Fibroblast of lung (primary cell): ENCODE measurements at regions not wholly inside any gene's neighbourhood (a gene's known extent, or its start where the extent isn't known, plus 50 kb on each side); places are given as distances from the start of the nearest gene placed in this dataset.

Experiments used
- DNase-seq, 2 donors: peaks; one replicate each; pipeline versions ENCODE4 v3.0.0 to v3.0.0-alpha.2; 2010; ENCODE audit warnings: low read depth in 2 of 2
- H2AFZ ChIP-seq: 2 replicates; pipeline ENCODE4 v1.5.1; 2012; ENCODE audit warnings: low read length, control low read depth, inconsistent platforms
- H3K27ac ChIP-seq: 2 replicates; pipeline ENCODE4 v1.5.1; 2011; ENCODE audit warnings: low read length, control low read depth; ENCODE audit not compliant: insufficient read depth
- H3K27me3 ChIP-seq: 2 replicates; pipeline ENCODE4 v1.5.1; 2011; ENCODE audit warnings: mild to moderate bottlenecking, low read length; ENCODE audit not compliant: control insufficient read depth, insufficient read depth
- H3K36me3 ChIP-seq: 2 replicates; pipeline ENCODE4 v1.5.1; 2011; ENCODE audit warnings: low read length; ENCODE audit not compliant: control insufficient read depth, insufficient read depth
- H3K4me1 ChIP-seq: 2 replicates; pipeline ENCODE4 v1.5.1; 2011; ENCODE audit warnings: low read length; ENCODE audit not compliant: control insufficient read depth, insufficient read depth; ENCODE audit errors: extremely low read depth
- H3K4me2 ChIP-seq: 2 replicates; pipeline ENCODE4 v1.5.1; 2011; ENCODE audit warnings: low read length, control low read depth; ENCODE audit not compliant: insufficient read depth; ENCODE audit errors: extremely low read depth
- H3K4me3 ChIP-seq, 4 experiments: fragments of 200-600 bp in 1 of 4; sonication (generic) in 1 of 4; replicated peaks in 1 of 4; 2 replicates each; pipeline ENCODE4 v1.5.1; 2011 to 2016; ENCODE audit warnings: low read length in 4 of 4, low read depth in 3 of 4, mild to moderate bottlenecking in 3 of 4, control low read depth in 2 of 4, inconsistent platforms in 1 of 4, mixed read lengths in 1 of 4; ENCODE audit not compliant: insufficient read depth in 1 of 4; ENCODE audit errors: control extremely low read depth in 1 of 4
- H3K79me2 ChIP-seq: 2 replicates; pipeline ENCODE4 v1.5.1; 2012; ENCODE audit warnings: mild to moderate bottlenecking, low read length, inconsistent platforms; ENCODE audit not compliant: control insufficient read depth, insufficient read depth
- H3K9ac ChIP-seq: 2 replicates; pipeline ENCODE4 v1.5.1; 2011; ENCODE audit warnings: mild to moderate bottlenecking, low read length, control low read depth; ENCODE audit not compliant: insufficient read depth
- H3K9me3 ChIP-seq: 2 replicates; pipeline ENCODE4 v1.5.1; 2012; ENCODE audit warnings: low read depth, low read length; ENCODE audit not compliant: control insufficient read depth, insufficient read depth
- H4K20me1 ChIP-seq: 2 replicates; pipeline ENCODE4 v1.5.1; 2011; ENCODE audit warnings: low read length; ENCODE audit not compliant: control insufficient read depth, insufficient read depth; ENCODE audit errors: extremely low read depth
- CTCF ChIP-seq, 2 donors: IDR thresholded peaks in 1 of 2; conservative IDR thresholded peaks in 1 of 2; 1 replicate in 1 of 2; 2 replicates in 1 of 2; pipeline ENCODE4 v1.5.1; 2011 to 2012; ENCODE audit warnings: low read length in 2 of 2, control low read depth in 1 of 2, inconsistent platforms in 1 of 2, low read depth in 1 of 2, mild to moderate bottlenecking in 1 of 2
- EZH2 ChIP-seq: IDR thresholded peaks from 2 replicates; pipeline ENCODE4 v1.5.1; 2012; ENCODE audit warnings: low read length, control low read depth, mild to moderate bottlenecking; ENCODE audit errors: missing control alignments

GRCh38 chr1:244919320-244920282, 55.3 kb upstream of the HNRNPU start:
- no peak overlapping the region for H3K27ac ChIP-seq
- H2AFZ ChIP-seq, result no peak overlapping the region
- H3K79me2 ChIP-seq, result no peaks in the 10 kb centered on the region
- H3K4me2 ChIP-seq, result peak overlapping the region; percentile 88
- H3K9me3 ChIP-seq, result no peaks in the 10 kb centered on the region
- H4K20me1 ChIP-seq, result no peaks in the 10 kb centered on the region
- no peaks in the 10 kb centered on the region for H3K4me1 ChIP-seq
- peak overlapping the region; percentile 30 to 78 (median 51) for H3K4me3 ChIP-seq
- no peak overlapping the region for H3K9ac ChIP-seq
- DNase-seq, result peak in 1 of 2 donors; percentile 3
- H3K27me3 ChIP-seq, result no peaks in the 10 kb centered on the region
- TF ChIP-seq EZH2 (no peak), CTCF (conservative IDR thresholded peaks at IDR 0.05 in 1 of 2, IDR thresholded peaks at IDR 0.05 in 1 of 2; ENCODE audit: low read depth in 1 of 2, low read length in 2 of 2) (no peak)
- H3K36me3 ChIP-seq, result no peaks in the 10 kb centered on the region

- peak in 1 of 2 donors; percentile 20 for DNase-seq
- H3K4me1 ChIP-seq, result no peaks in the 10 kb centered on the region
- H3K79me2 ChIP-seq, result no peaks in the 10 kb centered on the region
- H4K20me1 ChIP-seq, result no peaks in the 10 kb centered on the region
- no peaks in the 10 kb centered on the region for H3K36me3 ChIP-seq
- H2AFZ ChIP-seq, result peak overlapping the region; percentile 75
- H3K27me3 ChIP-seq, result no peaks in the 10 kb centered on the region
- peak overlapping the region; percentile 88 for H3K4me2 ChIP-seq
- no peaks in the 10 kb centered on the region for H3K9me3 ChIP-seq
- no peak for TF ChIP-seq CTCF (conservative IDR thresholded peaks at IDR 0.05 in 1 of 2, IDR thresholded peaks at IDR 0.05 in 1 of 2; ENCODE audit: low read depth in 1 of 2, low read length in 2 of 2)
- H3K9ac ChIP-seq, result peak overlapping the region; percentile 25
- no peak overlapping the region for H3K27ac ChIP-seq
- peak overlapping the region; percentile 30 to 78 (median 51) for H3K4me3 ChIP-seq
These were observed 54.3 kb upstream of the HNRNPU start for GRCh38 chr1:244918421-244919319.

GRCh38 chr1:244917073-244917670, 52.8 kb upstream of the HNRNPU start:
- Histone ChIP-seq H3K36me3 (no peaks in the 10 kb centered on the region), H3K4me1 (no peaks in the 10 kb centered on the region), H3K4me2 (no peak overlapping the region), H3K79me2 (no peaks in the 10 kb centered on the region), H4K20me1 (no peaks in the 10 kb centered on the region), H2AFZ (no peak overlapping the region), H3K27me3 (no peaks in the 10 kb centered on the region), H3K27ac (no peak overlapping the region), H3K4me3 (no peak overlapping the region), H3K9me3 (no peaks in the 10 kb centered on the region), H3K9ac (no peak overlapping the region)
- TF ChIP-seq CTCF (conservative IDR thresholded peaks at IDR 0.05 in 1 of 2, IDR thresholded peaks at IDR 0.05 in 1 of 2; ENCODE audit: low read depth in 1 of 2, low read length in 2 of 2) (no peak), EZH2 (no peak)
- no peak for DNase-seq
